ENCODE measurements at regions not wholly inside any gene's neighbourhood (a gene's known extent, or its start where the extent isn't known, plus 50 kb on each side); places are given as distances from the start of the nearest gene placed in this dataset.

DNA sequence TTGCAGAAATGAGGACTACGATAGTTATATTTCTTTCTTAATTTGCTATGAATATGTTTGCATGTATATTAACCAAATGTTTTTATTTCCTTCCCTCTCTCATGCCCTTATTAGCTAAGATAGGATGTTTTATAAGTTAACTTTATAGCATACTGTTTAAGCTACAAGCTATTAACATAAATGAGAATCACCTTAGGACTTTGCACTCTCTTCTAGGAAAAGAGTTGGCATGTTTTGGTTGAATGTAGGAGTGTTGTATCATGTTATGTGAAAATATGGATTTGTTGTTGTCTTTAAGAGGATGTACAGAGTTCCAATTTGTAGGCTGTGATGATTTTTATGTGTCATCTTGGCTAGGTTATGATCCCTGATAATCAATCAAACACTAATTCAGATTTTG lies 467.4 kb upstream of the SETBP1 start:
- H3K4me1 Mint-ChIP-seq: no peaks in the 10 kb centered on the region
- no peak for DNase-seq (ENCODE audit: low spot score)
- H3K9me3 Mint-ChIP-seq: peaks cover 8% of the 10 kb centered on the region; the same call in 1 of the 2 replicates
- H3K27me3 Mint-ChIP-seq (ENCODE audit: low read depth): no peaks in the 10 kb centered on the region
- ATAC-seq: no peak
- POLR2A ChIA-PET: no interaction called here
- CTCF ChIA-PET: no interaction called here
- H3K27ac Mint-ChIP-seq: no peak overlapping the region
- H3K4me3 Mint-ChIP-seq: no peak overlapping the region
- TF ChIP-seq JUN (CRISPR knock-in tag; IDR thresholded peaks at IDR 0.05) (no peak), NFATC4 (CRISPR knock-in tag; IDR thresholded peaks at IDR 0.05) (no peak), RORB (CRISPR knock-in tag; IDR thresholded peaks at IDR 0.05) (no peak), OVOL2 (CRISPR knock-in tag; IDR thresholded peaks at IDR 0.05; ENCODE audit: borderline replicate concordance) (no peak), CREM (CRISPR knock-in tag; IDR thresholded peaks at IDR 0.05) (no peak), SOX15 (CRISPR knock-in tag; IDR thresholded peaks at IDR 0.05) (no peak)
- TF ChIP-seq, protein P1, sequence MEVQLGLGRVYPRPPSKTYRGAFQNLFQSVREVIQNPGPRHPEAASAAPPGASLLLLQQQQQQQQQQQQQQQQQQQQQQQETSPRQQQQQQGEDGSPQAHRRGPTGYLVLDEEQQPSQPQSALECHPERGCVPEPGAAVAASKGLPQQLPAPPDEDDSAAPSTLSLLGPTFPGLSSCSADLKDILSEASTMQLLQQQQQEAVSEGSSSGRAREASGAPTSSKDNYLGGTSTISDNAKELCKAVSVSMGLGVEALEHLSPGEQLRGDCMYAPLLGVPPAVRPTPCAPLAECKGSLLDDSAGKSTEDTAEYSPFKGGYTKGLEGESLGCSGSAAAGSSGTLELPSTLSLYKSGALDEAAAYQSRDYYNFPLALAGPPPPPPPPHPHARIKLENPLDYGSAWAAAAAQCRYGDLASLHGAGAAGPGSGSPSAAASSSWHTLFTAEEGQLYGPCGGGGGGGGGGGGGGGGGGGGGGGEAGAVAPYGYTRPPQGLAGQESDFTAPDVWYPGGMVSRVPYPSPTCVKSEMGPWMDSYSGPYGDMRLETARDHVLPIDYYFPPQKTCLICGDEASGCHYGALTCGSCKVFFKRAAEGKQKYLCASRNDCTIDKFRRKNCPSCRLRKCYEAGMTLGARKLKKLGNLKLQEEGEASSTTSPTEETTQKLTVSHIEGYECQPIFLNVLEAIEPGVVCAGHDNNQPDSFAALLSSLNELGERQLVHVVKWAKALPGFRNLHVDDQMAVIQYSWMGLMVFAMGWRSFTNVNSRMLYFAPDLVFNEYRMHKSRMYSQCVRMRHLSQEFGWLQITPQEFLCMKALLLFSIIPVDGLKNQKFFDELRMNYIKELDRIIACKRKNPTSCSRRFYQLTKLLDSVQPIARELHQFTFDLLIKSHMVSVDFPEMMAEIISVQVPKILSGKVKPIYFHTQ (CRISPR knock-in tag; IDR thresholded peaks at IDR 0.05): no peak
- TF ChIP-seq, protein P2, sequence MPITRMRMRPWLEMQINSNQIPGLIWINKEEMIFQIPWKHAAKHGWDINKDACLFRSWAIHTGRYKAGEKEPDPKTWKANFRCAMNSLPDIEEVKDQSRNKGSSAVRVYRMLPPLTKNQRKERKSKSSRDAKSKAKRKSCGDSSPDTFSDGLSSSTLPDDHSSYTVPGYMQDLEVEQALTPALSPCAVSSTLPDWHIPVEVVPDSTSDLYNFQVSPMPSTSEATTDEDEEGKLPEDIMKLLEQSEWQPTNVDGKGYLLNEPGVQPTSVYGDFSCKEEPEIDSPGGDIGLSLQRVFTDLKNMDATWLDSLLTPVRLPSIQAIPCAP (CRISPR knock-in tag; IDR thresholded peaks at IDR 0.05): no peak
- TF ChIP-seq, protein P3, sequence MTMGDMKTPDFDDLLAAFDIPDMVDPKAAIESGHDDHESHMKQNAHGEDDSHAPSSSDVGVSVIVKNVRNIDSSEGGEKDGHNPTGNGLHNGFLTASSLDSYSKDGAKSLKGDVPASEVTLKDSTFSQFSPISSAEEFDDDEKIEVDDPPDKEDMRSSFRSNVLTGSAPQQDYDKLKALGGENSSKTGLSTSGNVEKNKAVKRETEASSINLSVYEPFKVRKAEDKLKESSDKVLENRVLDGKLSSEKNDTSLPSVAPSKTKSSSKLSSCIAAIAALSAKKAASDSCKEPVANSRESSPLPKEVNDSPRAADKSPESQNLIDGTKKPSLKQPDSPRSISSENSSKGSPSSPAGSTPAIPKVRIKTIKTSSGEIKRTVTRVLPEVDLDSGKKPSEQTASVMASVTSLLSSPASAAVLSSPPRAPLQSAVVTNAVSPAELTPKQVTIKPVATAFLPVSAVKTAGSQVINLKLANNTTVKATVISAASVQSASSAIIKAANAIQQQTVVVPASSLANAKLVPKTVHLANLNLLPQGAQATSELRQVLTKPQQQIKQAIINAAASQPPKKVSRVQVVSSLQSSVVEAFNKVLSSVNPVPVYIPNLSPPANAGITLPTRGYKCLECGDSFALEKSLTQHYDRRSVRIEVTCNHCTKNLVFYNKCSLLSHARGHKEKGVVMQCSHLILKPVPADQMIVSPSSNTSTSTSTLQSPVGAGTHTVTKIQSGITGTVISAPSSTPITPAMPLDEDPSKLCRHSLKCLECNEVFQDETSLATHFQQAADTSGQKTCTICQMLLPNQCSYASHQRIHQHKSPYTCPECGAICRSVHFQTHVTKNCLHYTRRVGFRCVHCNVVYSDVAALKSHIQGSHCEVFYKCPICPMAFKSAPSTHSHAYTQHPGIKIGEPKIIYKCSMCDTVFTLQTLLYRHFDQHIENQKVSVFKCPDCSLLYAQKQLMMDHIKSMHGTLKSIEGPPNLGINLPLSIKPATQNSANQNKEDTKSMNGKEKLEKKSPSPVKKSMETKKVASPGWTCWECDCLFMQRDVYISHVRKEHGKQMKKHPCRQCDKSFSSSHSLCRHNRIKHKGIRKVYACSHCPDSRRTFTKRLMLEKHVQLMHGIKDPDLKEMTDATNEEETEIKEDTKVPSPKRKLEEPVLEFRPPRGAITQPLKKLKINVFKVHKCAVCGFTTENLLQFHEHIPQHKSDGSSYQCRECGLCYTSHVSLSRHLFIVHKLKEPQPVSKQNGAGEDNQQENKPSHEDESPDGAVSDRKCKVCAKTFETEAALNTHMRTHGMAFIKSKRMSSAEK (CRISPR knock-in tag; IDR thresholded peaks at IDR 0.05; ENCODE audit: borderline replicate concordance): no peak
- H3K36me3 Mint-ChIP-seq: no peaks in the 10 kb centered on the region

DNA sequence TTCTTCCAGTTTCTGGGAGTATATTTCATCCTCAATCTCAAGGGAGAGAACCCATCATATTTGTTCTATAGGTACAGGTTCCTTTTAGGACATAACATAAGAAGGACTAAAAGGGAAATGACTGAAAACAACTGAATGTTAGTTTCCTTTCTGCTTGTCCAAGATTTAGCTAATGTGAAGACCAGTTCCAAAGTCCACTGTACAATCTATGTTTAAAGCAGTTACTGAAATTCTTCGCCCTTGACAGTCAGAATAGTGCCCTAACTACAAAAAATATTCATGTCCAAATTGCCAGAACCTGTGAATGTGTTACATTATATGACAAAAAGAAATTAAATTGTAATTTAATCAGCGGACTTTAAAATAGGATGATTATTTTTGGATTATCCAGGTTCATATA lies 466.3 kb upstream of the SETBP1 start:
- Mint-ChIP-seq H3K9me3 (peaks cover 8% of the 10 kb centered on the region; the same call in 1 of the 2 replicates), H3K27ac (no peak overlapping the region), H3K27me3 (ENCODE audit: low read depth) (no peaks in the 10 kb centered on the region), H3K36me3 (no peaks in the 10 kb centered on the region), H3K4me1 (no peaks in the 10 kb centered on the region), H3K4me3 (no peak overlapping the region)
- ChIA-PET POLR2A (no interaction called here), CTCF (no interaction called here)
- ATAC-seq (no peak), DNase-seq (ENCODE audit: low spot score) (no peak)
- TF ChIP-seq PRRX2 (CRISPR knock-in tag; IDR thresholded peaks at IDR 0.05) (no peak), TCF7 (CRISPR knock-in tag; IDR thresholded peaks at IDR 0.05; ENCODE audit: low read depth) (no peak)
- TF ChIP-seq, protein P4, sequence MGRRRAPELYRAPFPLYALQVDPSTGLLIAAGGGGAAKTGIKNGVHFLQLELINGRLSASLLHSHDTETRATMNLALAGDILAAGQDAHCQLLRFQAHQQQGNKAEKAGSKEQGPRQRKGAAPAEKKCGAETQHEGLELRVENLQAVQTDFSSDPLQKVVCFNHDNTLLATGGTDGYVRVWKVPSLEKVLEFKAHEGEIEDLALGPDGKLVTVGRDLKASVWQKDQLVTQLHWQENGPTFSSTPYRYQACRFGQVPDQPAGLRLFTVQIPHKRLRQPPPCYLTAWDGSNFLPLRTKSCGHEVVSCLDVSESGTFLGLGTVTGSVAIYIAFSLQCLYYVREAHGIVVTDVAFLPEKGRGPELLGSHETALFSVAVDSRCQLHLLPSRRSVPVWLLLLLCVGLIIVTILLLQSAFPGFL (CRISPR knock-in tag; IDR thresholded peaks at IDR 0.05; ENCODE audit: borderline replicate concordance): no peak
- TF ChIP-seq, protein P5, sequence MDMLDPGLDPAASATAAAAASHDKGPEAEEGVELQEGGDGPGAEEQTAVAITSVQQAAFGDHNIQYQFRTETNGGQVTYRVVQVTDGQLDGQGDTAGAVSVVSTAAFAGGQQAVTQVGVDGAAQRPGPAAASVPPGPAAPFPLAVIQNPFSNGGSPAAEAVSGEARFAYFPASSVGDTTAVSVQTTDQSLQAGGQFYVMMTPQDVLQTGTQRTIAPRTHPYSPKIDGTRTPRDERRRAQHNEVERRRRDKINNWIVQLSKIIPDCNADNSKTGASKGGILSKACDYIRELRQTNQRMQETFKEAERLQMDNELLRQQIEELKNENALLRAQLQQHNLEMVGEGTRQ (CRISPR knock-in tag; IDR thresholded peaks at IDR 0.05): no peak
- TF ChIP-seq, protein P6, sequence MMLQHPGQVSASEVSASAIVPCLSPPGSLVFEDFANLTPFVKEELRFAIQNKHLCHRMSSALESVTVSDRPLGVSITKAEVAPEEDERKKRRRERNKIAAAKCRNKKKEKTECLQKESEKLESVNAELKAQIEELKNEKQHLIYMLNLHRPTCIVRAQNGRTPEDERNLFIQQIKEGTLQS (CRISPR knock-in tag; conservative IDR thresholded peaks at IDR 0.05): no peak
